ENCODE measurements at regions not wholly inside any gene's neighbourhood (a gene's known extent, or its start where the extent isn't known, plus 50 kb on each side); places are given as distances from the start of the nearest gene placed in this dataset.
"Not testable (repeated sequence)": the region's sequence is repeated elsewhere in the genome, so short reads cannot be mapped to it uniquely, and the experiment has no call there.

- H3K4me1 ChIP-seq (ENCODE audit: control insufficient read depth in 1 of 2, extremely low read depth in 1 of 2, insufficient read depth in 2 of 2, low read length in 2 of 2); ATAC-seq (replicated peaks in 1 of 4); H3K36me3 Mint-ChIP-seq; H3K36me3 ChIP-seq (ENCODE audit: control insufficient read depth in 2 of 2, extremely low read depth in 1 of 2, insufficient read depth in 1 of 2, low read length in 1 of 2); H3K9me3 ChIP-seq; H3K27me3 ChIP-seq (replicated peaks in 1 of 2; ENCODE audit: control insufficient read depth in 2 of 2, extremely low read depth in 1 of 2, insufficient read depth in 2 of 2, low read length in 1 of 2); POLR2A ChIA-PET; CTCF ChIA-PET; H3K4me1 Mint-ChIP-seq; H3K4me3 ChIP-seq (ENCODE audit: control insufficient read depth in 1 of 2, extremely low read depth in 1 of 2, low read length in 1 of 2); H3K27me3 Mint-ChIP-seq; H3K27ac Mint-ChIP-seq; H3K27ac ChIP-seq (ENCODE audit: low read length); H3K4me3 Mint-ChIP-seq: not testable (repeated sequence)
- WGBS (ENCODE audit: insufficient coverage), result 96% methylated on average over 10 of the region's 20 CpGs
- DNase-seq, result peak in 1 of 35 experiments; percentile 57
- H3K9me3 Mint-ChIP-seq, result peaks cover 9 to 14% (median 9%) of the 10 kb centered on the region in 3 donors
Observed at GRCh38 chr16:88140195-88140594, 189.0 kb downstream of the BANP start.

- Mint-ChIP-seq H3K27ac (no peak overlapping the region), H3K4me3 (no peak overlapping the region), H3K9me3 (peaks cover 9 to 14% (median 9%) of the 10 kb centered on the region in 3 donors), H3K36me3 (peaks cover 6% of the 10 kb centered on the region), H3K27me3 (peaks cover 0 to 6% of the 10 kb centered on the region in 2 donors), H3K4me1 (no peaks in the 10 kb centered on the region)
- Histone ChIP-seq H3K27me3 (replicated peaks in 1 of 2; ENCODE audit: control insufficient read depth in 2 of 2, extremely low read depth in 1 of 2, insufficient read depth in 2 of 2, low read length in 1 of 2) (peaks cover 0 to 5% of the 10 kb centered on the region in 2 experiments), H3K4me3 (ENCODE audit: control insufficient read depth in 1 of 2, extremely low read depth in 1 of 2, low read length in 1 of 2) (no peak overlapping the region), H3K9me3 (no peaks in the 10 kb centered on the region), H3K4me1 (ENCODE audit: control insufficient read depth in 1 of 2, extremely low read depth in 1 of 2, insufficient read depth in 2 of 2, low read length in 2 of 2) (no peaks in the 10 kb centered on the region), H3K36me3 (ENCODE audit: control insufficient read depth in 2 of 2, extremely low read depth in 1 of 2, insufficient read depth in 1 of 2, low read length in 1 of 2) (no peaks in the 10 kb centered on the region), H3K27ac (ENCODE audit: low read length) (no peak overlapping the region)
- ATAC-seq (replicated peaks in 1 of 4), result no peak
- DNase-seq, result no peak
- POLR2A ChIA-PET, result no interaction called here
- WGBS (ENCODE audit: insufficient coverage), result 80% methylated on average over 10 of the region's 13 CpGs
- CTCF ChIA-PET, result no interaction called here
Observed at GRCh38 chr16:88141580-88141979, 190.3 kb downstream of the BANP start.

DNA sequence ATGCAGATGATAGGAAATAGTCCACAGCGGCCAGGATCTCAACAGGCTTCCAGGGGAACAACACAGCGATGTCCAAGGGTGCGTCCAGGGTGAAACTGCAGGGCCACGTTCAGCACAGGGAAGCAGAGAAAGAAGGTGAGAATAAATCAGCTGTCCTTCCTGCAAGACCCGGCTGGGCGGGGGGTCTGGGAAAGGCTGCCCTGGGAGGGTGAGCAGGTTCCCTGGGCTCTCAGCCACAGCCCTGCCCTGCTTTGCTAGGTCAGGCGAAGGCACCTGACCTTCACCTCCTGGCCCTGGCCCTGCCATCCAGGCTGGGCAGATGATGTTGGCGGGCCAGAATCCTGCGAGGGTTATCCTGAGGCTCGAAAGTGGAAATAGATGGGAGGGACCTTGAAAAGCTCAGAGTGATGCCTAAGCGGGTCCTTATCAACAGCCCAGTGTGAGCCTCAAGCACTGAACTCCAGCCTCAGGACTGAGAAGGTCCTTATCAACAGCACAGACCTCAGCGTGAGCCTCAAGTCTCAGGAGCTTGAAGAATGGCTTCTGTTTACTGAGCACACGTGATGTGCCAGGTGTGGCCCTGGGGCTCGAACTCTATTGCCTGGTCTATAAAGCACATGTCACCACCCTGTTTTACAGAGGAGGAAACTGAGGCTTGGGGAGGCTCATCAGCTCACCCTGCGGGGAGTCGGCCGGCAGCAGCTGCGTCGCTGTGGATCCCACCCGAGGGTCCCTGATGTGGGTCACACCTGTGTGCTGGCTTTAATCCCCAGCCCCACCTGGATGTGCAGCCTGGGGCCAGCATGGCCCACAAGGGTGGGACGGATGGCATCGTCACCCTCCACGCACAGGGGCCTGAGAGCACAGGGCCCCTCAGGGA is 191.1 kb downstream of the BANP start:
- 89% methylated on average over 11 of the region's 23 CpGs for WGBS (ENCODE audit: insufficient coverage)
- H3K27ac ChIP-seq (ENCODE audit: low read length); H3K4me3 Mint-ChIP-seq; H3K9me3 ChIP-seq; H3K36me3 ChIP-seq (ENCODE audit: control insufficient read depth in 2 of 2, extremely low read depth in 1 of 2, insufficient read depth in 1 of 2, low read length in 1 of 2); DNase-seq; H3K4me1 ChIP-seq (ENCODE audit: control insufficient read depth in 1 of 2, extremely low read depth in 1 of 2, insufficient read depth in 2 of 2, low read length in 2 of 2); H3K27me3 ChIP-seq (replicated peaks in 1 of 2; ENCODE audit: control insufficient read depth in 2 of 2, extremely low read depth in 1 of 2, insufficient read depth in 2 of 2, low read length in 1 of 2); H3K27ac Mint-ChIP-seq; CTCF ChIA-PET; H3K4me1 Mint-ChIP-seq; H3K27me3 Mint-ChIP-seq; H3K4me3 ChIP-seq (ENCODE audit: control insufficient read depth in 1 of 2, extremely low read depth in 1 of 2, low read length in 1 of 2); ATAC-seq (replicated peaks in 1 of 4); POLR2A ChIA-PET; H3K36me3 Mint-ChIP-seq: not testable (repeated sequence)
- peaks cover 8 to 14% (median 9%) of the 10 kb centered on the region in 3 donors for H3K9me3 Mint-ChIP-seq

DNA sequence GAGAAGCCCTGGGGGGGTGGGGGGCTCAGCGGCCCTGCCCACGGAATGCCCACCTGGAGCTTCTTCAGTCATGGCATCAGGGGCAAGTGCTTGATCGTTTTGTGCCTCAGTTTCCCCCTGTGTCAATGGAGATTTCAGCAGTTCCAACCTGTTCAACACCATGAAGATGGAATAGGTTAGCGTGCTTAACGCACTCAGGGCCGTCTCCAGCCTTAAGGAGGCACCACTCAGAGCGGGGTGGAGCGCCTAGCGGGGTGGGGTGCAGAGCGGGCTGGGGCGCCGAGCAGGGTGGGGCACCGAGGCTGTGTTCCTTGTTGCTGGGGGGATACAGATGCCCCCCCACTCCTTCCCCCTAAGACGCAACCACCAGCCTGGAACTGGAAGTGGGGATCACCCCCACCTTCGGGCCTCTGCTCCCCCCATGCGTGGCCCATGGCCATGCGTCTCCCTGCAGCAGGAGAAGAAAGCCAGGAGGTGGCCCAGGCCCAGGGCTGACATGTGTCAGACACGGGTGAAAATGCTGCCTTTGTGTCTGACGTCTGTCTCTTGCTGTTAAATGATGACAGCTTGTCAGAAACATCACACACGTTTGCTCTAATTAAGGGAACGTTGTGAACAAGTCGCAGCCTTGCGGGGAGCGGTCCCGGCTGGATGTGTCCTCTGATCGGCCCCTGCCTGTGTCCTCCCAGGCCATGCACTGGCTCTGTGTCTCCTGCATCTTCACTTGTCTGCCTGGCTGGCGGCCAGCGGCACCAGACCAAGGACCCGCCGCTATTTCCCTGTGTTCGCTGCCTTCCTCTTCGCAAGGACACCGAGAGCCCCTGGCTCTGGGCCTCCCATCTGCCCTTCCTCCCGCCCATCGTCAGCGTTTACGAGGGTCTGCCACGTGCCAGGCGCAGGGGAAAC is 192.1 kb downstream of the BANP start:
- POLR2A ChIA-PET; CTCF ChIA-PET; H3K9me3 ChIP-seq; H3K4me1 ChIP-seq (ENCODE audit: control insufficient read depth in 1 of 2, extremely low read depth in 1 of 2, insufficient read depth in 2 of 2, low read length in 2 of 2); H3K27ac Mint-ChIP-seq; H3K27me3 Mint-ChIP-seq; H3K4me3 ChIP-seq (ENCODE audit: control insufficient read depth in 1 of 2, extremely low read depth in 1 of 2, low read length in 1 of 2); H3K4me1 Mint-ChIP-seq; ATAC-seq (replicated peaks in 1 of 4); H3K9me3 Mint-ChIP-seq; H3K36me3 ChIP-seq (ENCODE audit: control insufficient read depth in 2 of 2, extremely low read depth in 1 of 2, insufficient read depth in 1 of 2, low read length in 1 of 2); H3K36me3 Mint-ChIP-seq; DNase-seq; H3K4me3 Mint-ChIP-seq; H3K27ac ChIP-seq (ENCODE audit: low read length); H3K27me3 ChIP-seq (replicated peaks in 1 of 2; ENCODE audit: control insufficient read depth in 2 of 2, extremely low read depth in 1 of 2, insufficient read depth in 2 of 2, low read length in 1 of 2): not testable (repeated sequence)
- WGBS (ENCODE audit: insufficient coverage), result 62% methylated on average over 14 of the region's 39 CpGs

GRCh38 chr16:88144028-88144511 is 192.8 kb downstream of the BANP start:
- no peaks in the 10 kb centered on the region for H3K4me1 ChIP-seq (ENCODE audit: control insufficient read depth in 1 of 2, extremely low read depth in 1 of 2, insufficient read depth in 2 of 2, low read length in 2 of 2)
- H3K4me1 Mint-ChIP-seq, result no peaks in the 10 kb centered on the region
- DNase-seq (no peak), ATAC-seq (replicated peaks in 1 of 4) (no peak)
- no peak overlapping the region for H3K27ac ChIP-seq (ENCODE audit: low read length)
- WGBS (ENCODE audit: insufficient coverage), result 64% methylated on average over 13 of the region's 21 CpGs
- H3K27me3 Mint-ChIP-seq, result peaks cover 0 to 3% of the 10 kb centered on the region in 2 donors
- peaks cover 0 to under 1% (median 0%) of the 10 kb centered on the region in 3 donors for H3K9me3 Mint-ChIP-seq
- no peak overlapping the region for H3K4me3 ChIP-seq (ENCODE audit: control insufficient read depth in 1 of 2, extremely low read depth in 1 of 2, low read length in 1 of 2)
- no peaks in the 10 kb centered on the region for H3K9me3 ChIP-seq
- H3K4me3 Mint-ChIP-seq, result no peak overlapping the region
- H3K36me3 ChIP-seq (ENCODE audit: control insufficient read depth in 2 of 2, extremely low read depth in 1 of 2, insufficient read depth in 1 of 2, low read length in 1 of 2), result no peaks in the 10 kb centered on the region
- ChIA-PET CTCF (no interaction called here), POLR2A (no interaction called here)
- no peaks in the 10 kb centered on the region for H3K36me3 Mint-ChIP-seq
- no peak overlapping the region for H3K27ac Mint-ChIP-seq
- H3K27me3 ChIP-seq (replicated peaks in 1 of 2; ENCODE audit: control insufficient read depth in 2 of 2, extremely low read depth in 1 of 2, insufficient read depth in 2 of 2, low read length in 1 of 2), result peaks cover 0 to 8% of the 10 kb centered on the region in 2 experiments

GRCh38 chr16:88145376-88145775 is 194.1 kb downstream of the BANP start:
- not testable (repeated sequence) for DNase-seq

More at GRCh38 chr16:88145376-88145775, 194.1 kb downstream of the BANP start:
- H3K4me3 Mint-ChIP-seq; H3K27me3 Mint-ChIP-seq; H3K4me1 ChIP-seq (ENCODE audit: control insufficient read depth in 1 of 2, extremely low read depth in 1 of 2, insufficient read depth in 2 of 2, low read length in 2 of 2); H3K27ac Mint-ChIP-seq; H3K9me3 ChIP-seq; POLR2A ChIA-PET; H3K4me3 ChIP-seq (ENCODE audit: control insufficient read depth in 1 of 2, extremely low read depth in 1 of 2, low read length in 1 of 2); ATAC-seq (replicated peaks in 1 of 4); H3K9me3 Mint-ChIP-seq; H3K36me3 ChIP-seq (ENCODE audit: control insufficient read depth in 2 of 2, extremely low read depth in 1 of 2, insufficient read depth in 1 of 2, low read length in 1 of 2); H3K27ac ChIP-seq (ENCODE audit: low read length); H3K4me1 Mint-ChIP-seq; H3K36me3 Mint-ChIP-seq; CTCF ChIA-PET: not testable (repeated sequence)
- 80% methylated on average over 7 of the region's 13 CpGs for WGBS (ENCODE audit: insufficient coverage)
- H3K27me3 ChIP-seq (replicated peaks in 1 of 2; ENCODE audit: control insufficient read depth in 2 of 2, extremely low read depth in 1 of 2, insufficient read depth in 2 of 2, low read length in 1 of 2), result peaks cover 0 to 14% of the 10 kb centered on the region in 2 experiments

Measured in T-cell (primary cell).